Activated naive CD4-positive, alpha-beta T cell treated with anti-CD3 and anti-CD28 coated beads, Interleukin-2, amount 50 U/mL, for 24 hours (primary cell): ENCODE measurements at regions not wholly inside any gene's neighbourhood (a gene's known extent, or its start where the extent isn't known, plus 50 kb on each side); places are given as distances from the start of the nearest gene placed in this dataset.
"Not testable (repeated sequence)": the region's sequence is repeated elsewhere in the genome, so short reads cannot be mapped to it uniquely, and the experiment has no call there.

Experiments used
- H3K27ac Mint-ChIP-seq: one replicate; pipeline ENCODE4 v1.8.0; 2021; ENCODE audit warnings: mild to moderate bottlenecking, mixed read lengths
- H3K27me3 Mint-ChIP-seq: one replicate; pipeline ENCODE4 v1.8.0; 2021; ENCODE audit warnings: mixed read lengths
- H3K36me3 Mint-ChIP-seq: one replicate; pipeline ENCODE4 v1.8.0; 2021; ENCODE audit warnings: mixed read lengths
- H3K4me1 Mint-ChIP-seq: one replicate; pipeline ENCODE4 v1.8.0; 2021; ENCODE audit warnings: mixed read lengths
- H3K4me3 Mint-ChIP-seq: one replicate; pipeline ENCODE4 v1.8.0; 2021; ENCODE audit warnings: mild to moderate bottlenecking, mixed read lengths
- H3K9me3 Mint-ChIP-seq: one replicate; pipeline ENCODE4 v1.8.0; 2021; ENCODE audit warnings: mixed read lengths

- no peaks in the 10 kb centered on the region for H3K27me3 Mint-ChIP-seq
- no peak overlapping the region for H3K27ac Mint-ChIP-seq
- no peaks in the 10 kb centered on the region for H3K36me3 Mint-ChIP-seq
- no peak overlapping the region for H3K4me3 Mint-ChIP-seq
- H3K4me1 Mint-ChIP-seq, result no peaks in the 10 kb centered on the region
- no peaks in the 10 kb centered on the region for H3K9me3 Mint-ChIP-seq
These were observed 66.6 kb upstream of the ZNF479 start for GRCh38 chr7:57198801-57199200.

DNA sequence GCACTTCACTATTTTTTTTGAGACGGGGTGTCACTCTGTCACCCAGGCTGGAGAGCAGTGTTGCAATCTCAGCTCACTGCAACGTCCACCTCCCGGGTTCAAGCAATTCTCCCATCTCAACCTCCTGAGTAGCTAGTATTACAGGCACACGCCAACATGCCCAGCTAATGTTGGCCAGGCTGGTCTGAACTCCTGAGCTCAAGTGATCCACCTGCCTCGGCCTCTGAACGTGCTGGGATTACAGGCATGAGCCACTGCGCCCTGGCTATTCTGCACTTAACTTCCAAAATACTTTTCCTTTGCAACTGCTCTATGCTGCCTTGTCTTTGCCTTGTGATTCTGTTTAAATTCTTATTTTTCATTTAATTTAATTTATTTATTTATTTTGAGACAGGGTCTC, 67.0 kb upstream of the ZNF479 start:
- Mint-ChIP-seq H3K27me3 (no peaks in the 10 kb centered on the region), H3K27ac (no peak overlapping the region), H3K4me1 (no peaks in the 10 kb centered on the region), H3K4me3 (no peak overlapping the region), H3K9me3 (no peaks in the 10 kb centered on the region), H3K36me3 (no peaks in the 10 kb centered on the region)

GRCh38 chr7:57201021-57201894, 69.0 kb upstream of the ZNF479 start:
- no peaks in the 10 kb centered on the region for H3K9me3 Mint-ChIP-seq
- no peaks in the 10 kb centered on the region for H3K36me3 Mint-ChIP-seq
- H3K4me3 Mint-ChIP-seq, result no peak overlapping the region
- H3K27me3 Mint-ChIP-seq, result no peaks in the 10 kb centered on the region
- no peaks in the 10 kb centered on the region for H3K4me1 Mint-ChIP-seq
- H3K27ac Mint-ChIP-seq, result no peak overlapping the region

GRCh38 chr7:57201895-57202210, 69.6 kb upstream of the ZNF479 start:
- Mint-ChIP-seq H3K36me3 (no peaks in the 10 kb centered on the region), H3K9me3 (no peaks in the 10 kb centered on the region), H3K27ac (no peak overlapping the region), H3K4me3 (no peak overlapping the region), H3K27me3 (no peaks in the 10 kb centered on the region), H3K4me1 (no peaks in the 10 kb centered on the region)

DNA sequence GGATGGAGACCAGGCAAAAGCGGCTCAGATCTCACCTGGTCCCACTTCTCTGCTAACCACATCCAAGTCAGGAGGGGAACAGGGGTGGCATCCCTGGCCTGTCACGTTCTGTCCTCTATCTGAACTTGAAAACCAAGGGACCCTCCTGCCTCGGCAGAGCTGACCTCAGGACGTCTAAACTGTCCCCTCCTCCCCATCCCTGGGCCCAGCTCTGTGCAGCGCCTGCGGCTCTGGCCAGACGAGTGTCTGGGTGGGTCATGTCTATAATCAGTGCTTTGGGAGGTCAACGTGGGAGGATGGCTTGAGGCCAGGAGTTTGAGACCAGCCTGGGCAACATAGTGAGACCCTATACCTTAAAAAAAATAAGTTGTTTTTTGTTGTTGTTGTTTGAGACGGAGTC, 70.0 kb upstream of the ZNF479 start:
- Mint-ChIP-seq H3K27me3 (no peaks in the 10 kb centered on the region), H3K27ac (no peak overlapping the region), H3K4me1 (no peaks in the 10 kb centered on the region), H3K9me3 (no peaks in the 10 kb centered on the region), H3K4me3 (no peak overlapping the region), H3K36me3 (no peaks in the 10 kb centered on the region)

GRCh38 chr7:57203161-57203791, 71.0 kb upstream of the ZNF479 start:
- H3K27me3 Mint-ChIP-seq, result peaks cover 2% of the 10 kb centered on the region
- peaks cover 6% of the 10 kb centered on the region for H3K9me3 Mint-ChIP-seq
- no peak overlapping the region for H3K4me3 Mint-ChIP-seq
- no peaks in the 10 kb centered on the region for H3K4me1 Mint-ChIP-seq
- H3K36me3 Mint-ChIP-seq, result peaks cover 2% of the 10 kb centered on the region
- H3K27ac Mint-ChIP-seq, result no peak overlapping the region

GRCh38 chr7:57203858-57204257, 71.6 kb upstream of the ZNF479 start:
- H3K36me3 Mint-ChIP-seq, H3K9me3 Mint-ChIP-seq, H3K27me3 Mint-ChIP-seq, H3K27ac Mint-ChIP-seq, H3K4me1 Mint-ChIP-seq, H3K4me3 Mint-ChIP-seq: not testable (repeated sequence)

- peaks cover 2% of the 10 kb centered on the region for H3K36me3 Mint-ChIP-seq
- H3K9me3 Mint-ChIP-seq, result peaks cover 12% of the 10 kb centered on the region
- H3K27me3 Mint-ChIP-seq, result peaks cover 2% of the 10 kb centered on the region
- no peak overlapping the region for H3K27ac Mint-ChIP-seq
- H3K4me3 Mint-ChIP-seq, result no peak overlapping the region
- no peaks in the 10 kb centered on the region for H3K4me1 Mint-ChIP-seq
These were observed 72.2 kb upstream of the ZNF479 start for GRCh38 chr7:57204411-57204811.

DNA sequence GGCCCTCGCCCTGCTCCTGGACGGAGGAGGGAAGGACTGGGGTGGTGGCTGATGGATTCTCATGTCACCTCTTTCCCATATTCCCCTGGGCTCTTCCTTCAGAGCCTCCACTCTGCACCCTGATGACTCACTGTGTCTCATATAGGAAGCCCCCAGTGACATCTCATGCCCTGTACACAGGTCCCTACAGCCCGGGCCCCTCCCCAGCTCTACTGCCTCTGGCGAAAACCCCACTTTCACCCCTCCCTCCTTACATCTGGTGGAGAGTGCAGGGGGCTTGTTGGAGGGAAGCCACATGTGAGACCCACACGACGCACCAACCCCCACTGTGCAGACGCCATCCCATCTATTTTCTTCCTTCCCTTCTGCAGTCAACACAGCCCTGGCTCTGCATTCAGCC, 72.8 kb upstream of the ZNF479 start:
- Mint-ChIP-seq H3K27me3 (peaks cover 2% of the 10 kb centered on the region), H3K4me3 (no peak overlapping the region), H3K4me1 (no peaks in the 10 kb centered on the region), H3K36me3 (peaks cover 2% of the 10 kb centered on the region), H3K27ac (no peak overlapping the region), H3K9me3 (peaks cover 12% of the 10 kb centered on the region)

DNA sequence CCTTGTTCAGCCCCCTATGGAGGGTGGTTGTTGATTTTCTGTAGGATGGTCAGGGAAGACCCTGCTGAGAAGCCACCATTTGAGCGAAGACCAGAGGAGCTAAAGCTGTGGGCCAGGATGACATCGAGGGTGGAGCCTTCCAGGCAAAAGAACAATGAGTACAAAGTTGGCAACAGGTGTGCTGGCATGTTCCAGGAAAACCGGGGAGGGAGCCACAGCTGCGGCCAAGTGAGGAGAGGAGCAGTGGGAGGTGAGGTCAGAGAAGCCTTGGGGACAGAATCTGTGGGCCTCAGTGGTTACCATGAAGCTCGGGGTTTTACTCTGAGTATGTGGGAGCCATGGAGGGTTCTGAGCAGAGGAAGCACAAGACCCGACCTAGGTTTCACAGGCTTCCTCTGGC, 75.6 kb upstream of the ZNF479 start:
- H3K4me3 Mint-ChIP-seq, result no peak overlapping the region
- H3K36me3 Mint-ChIP-seq, result peaks cover 2% of the 10 kb centered on the region
- H3K9me3 Mint-ChIP-seq, result peaks cover 12% of the 10 kb centered on the region
- H3K27ac Mint-ChIP-seq, result no peak overlapping the region
- peaks cover 2% of the 10 kb centered on the region for H3K27me3 Mint-ChIP-seq
- H3K4me1 Mint-ChIP-seq, result no peaks in the 10 kb centered on the region

DNA sequence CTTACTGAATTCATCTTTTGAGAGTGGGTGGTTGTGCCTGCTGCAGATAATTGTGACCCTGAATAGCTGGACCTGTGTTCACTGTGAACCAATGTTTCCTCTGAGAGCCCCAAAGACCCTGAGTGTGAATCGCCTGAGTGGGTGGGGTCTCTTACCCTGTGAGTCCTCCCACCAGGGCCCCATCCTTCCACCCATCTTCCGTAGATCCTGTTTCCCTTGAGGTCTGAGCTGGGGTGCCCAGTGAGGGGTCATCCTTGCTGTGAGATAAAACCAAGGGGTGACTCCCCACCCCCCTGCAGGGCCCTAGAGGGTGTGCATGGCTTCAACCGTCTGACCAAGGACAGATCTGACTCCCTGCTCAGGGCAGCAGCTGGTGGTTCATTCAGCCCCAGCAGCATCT, 78.0 kb upstream of the ZNF479 start:
- peaks cover 2% of the 10 kb centered on the region for H3K36me3 Mint-ChIP-seq
- H3K4me3 Mint-ChIP-seq, result no peak overlapping the region
- no peaks in the 10 kb centered on the region for H3K4me1 Mint-ChIP-seq
- H3K9me3 Mint-ChIP-seq, result peaks cover 12% of the 10 kb centered on the region
- peaks cover 2% of the 10 kb centered on the region for H3K27me3 Mint-ChIP-seq
- H3K27ac Mint-ChIP-seq, result no peak overlapping the region

DNA sequence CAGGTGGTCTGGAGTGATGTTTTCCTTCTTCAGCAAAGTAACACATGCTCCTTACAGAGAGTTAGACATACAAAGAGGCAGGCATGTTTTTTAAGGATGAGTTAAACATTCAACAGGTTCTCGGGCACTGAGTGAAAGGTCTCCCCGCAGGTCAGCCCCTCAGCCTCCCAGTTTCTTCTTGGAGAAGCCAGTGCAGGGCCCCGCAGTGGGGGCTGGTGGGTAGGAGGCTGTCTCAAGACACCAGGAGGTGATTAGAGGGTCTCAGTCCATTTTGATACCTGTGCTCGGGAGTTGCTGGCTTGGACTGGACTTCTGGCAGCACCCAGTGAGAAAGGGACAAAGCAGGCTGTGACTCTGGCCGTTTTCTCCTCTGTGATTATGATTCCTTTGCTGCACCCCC, 78.6 kb upstream of the ZNF479 start:
- Mint-ChIP-seq H3K4me1 (no peaks in the 10 kb centered on the region), H3K27ac (no peak overlapping the region), H3K36me3 (peaks cover 2% of the 10 kb centered on the region), H3K9me3 (peaks cover 12% of the 10 kb centered on the region), H3K4me3 (no peak overlapping the region), H3K27me3 (peaks cover 2% of the 10 kb centered on the region)

- no peak overlapping the region for H3K27ac Mint-ChIP-seq
- H3K4me3 Mint-ChIP-seq, result no peak overlapping the region
- H3K36me3 Mint-ChIP-seq, result peaks cover 3% of the 10 kb centered on the region
- H3K27me3 Mint-ChIP-seq, result peaks cover 2% of the 10 kb centered on the region
- no peaks in the 10 kb centered on the region for H3K4me1 Mint-ChIP-seq
- peaks cover 17% of the 10 kb centered on the region for H3K9me3 Mint-ChIP-seq
These were observed 79.3 kb upstream of the ZNF479 start for GRCh38 chr7:57211428-57212100.

GRCh38 chr7:57215423-57215822, 83.2 kb upstream of the ZNF479 start:
- no peak overlapping the region for H3K4me3 Mint-ChIP-seq
- peaks cover 2% of the 10 kb centered on the region for H3K36me3 Mint-ChIP-seq
- H3K27me3 Mint-ChIP-seq, result no peaks in the 10 kb centered on the region
- H3K9me3 Mint-ChIP-seq, result peaks cover 35% of the 10 kb centered on the region
- H3K4me1 Mint-ChIP-seq, result no peaks in the 10 kb centered on the region
- H3K27ac Mint-ChIP-seq, result no peak overlapping the region

DNA sequence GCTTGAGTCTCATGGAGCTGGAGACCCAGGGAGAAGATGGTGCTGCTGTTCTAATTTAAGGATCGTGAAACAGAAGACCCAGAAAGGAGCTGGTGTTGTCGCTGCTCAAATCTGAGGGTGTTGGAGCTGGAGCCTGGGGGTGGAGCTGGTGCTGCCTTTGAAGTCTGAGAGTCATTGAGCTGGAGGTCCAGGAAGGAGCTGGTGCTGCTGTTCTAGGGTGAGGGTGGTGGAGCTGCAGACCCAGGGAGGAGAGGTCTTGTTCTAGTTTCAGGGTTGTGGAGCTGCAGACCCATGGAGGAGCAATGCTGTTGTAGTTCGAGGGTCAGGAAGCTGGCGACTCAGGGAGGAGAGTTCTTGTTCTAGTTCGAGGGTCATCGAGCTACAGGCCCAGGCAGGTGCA, 84.1 kb upstream of the ZNF479 start:
- Mint-ChIP-seq H3K4me3 (no peak overlapping the region), H3K27ac (no peak overlapping the region), H3K9me3 (peaks cover 44% of the 10 kb centered on the region), H3K4me1 (no peaks in the 10 kb centered on the region), H3K27me3 (no peaks in the 10 kb centered on the region), H3K36me3 (peaks cover 2% of the 10 kb centered on the region)

- Mint-ChIP-seq H3K9me3 (peaks cover 56% of the 10 kb centered on the region), H3K4me1 (no peaks in the 10 kb centered on the region), H3K4me3 (no peak overlapping the region), H3K36me3 (peaks cover 4% of the 10 kb centered on the region), H3K27me3 (no peaks in the 10 kb centered on the region), H3K27ac (no peak overlapping the region)
These were observed 86.0 kb upstream of the ZNF479 start for GRCh38 chr7:57218196-57218716.
